ENCODE measurements at regions not wholly inside any gene's neighbourhood (a gene's known extent, or its start where the extent isn't known, plus 50 kb on each side); places are given as distances from the start of the nearest gene placed in this dataset.

DNA sequence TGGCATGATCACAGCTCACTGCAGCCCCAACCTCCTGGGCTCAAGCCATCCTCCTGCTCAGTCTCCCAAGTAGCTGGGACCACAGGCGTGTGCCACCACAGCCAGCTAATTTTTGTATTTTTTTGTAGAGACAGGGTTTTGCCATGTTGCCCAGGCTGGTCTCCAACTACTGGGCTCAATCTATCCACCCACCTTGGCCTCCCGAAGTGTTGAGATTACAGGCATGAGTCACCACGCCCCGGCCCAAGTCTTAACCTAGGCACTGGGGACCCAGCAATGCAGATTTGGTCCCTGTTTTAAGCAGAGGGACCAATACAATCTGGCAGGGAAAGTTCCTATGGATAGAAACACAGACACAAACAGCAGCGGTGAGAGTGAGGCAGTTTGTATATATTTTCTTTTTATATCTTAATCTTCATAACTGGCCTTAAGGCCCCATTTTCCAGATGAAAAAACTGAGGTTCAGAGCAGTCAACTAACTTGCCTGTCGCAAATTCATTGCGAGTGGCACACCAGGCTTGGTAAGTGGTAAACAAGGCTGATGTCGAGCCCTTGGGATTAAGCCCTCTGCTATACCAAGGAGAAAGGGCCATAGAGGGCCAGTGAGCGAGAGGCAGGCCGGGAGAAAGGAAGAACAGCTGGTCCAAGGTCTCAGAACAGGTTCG is 77.8 kb upstream of the TINAGL1 start:
- TF ChIP-seq, protein P1, sequence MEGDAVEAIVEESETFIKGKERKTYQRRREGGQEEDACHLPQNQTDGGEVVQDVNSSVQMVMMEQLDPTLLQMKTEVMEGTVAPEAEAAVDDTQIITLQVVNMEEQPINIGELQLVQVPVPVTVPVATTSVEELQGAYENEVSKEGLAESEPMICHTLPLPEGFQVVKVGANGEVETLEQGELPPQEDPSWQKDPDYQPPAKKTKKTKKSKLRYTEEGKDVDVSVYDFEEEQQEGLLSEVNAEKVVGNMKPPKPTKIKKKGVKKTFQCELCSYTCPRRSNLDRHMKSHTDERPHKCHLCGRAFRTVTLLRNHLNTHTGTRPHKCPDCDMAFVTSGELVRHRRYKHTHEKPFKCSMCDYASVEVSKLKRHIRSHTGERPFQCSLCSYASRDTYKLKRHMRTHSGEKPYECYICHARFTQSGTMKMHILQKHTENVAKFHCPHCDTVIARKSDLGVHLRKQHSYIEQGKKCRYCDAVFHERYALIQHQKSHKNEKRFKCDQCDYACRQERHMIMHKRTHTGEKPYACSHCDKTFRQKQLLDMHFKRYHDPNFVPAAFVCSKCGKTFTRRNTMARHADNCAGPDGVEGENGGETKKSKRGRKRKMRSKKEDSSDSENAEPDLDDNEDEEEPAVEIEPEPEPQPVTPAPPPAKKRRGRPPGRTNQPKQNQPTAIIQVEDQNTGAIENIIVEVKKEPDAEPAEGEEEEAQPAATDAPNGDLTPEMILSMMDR (IDR thresholded peaks at IDR 0.05 in 8 of 11, conservative IDR thresholded peaks at IDR 0.05 in 3 of 11): no peak
- TF ChIP-seq POLR2A (IDR thresholded peaks at IDR 0.05) (no peak), POLR2AphosphoS5 (IDR thresholded peaks at IDR 0.05) (no peak)
